ENCODE measurements at regions not wholly inside any gene's neighbourhood (a gene's known extent, or its start where the extent isn't known, plus 50 kb on each side); places are given as distances from the start of the nearest gene placed in this dataset.

DNA sequence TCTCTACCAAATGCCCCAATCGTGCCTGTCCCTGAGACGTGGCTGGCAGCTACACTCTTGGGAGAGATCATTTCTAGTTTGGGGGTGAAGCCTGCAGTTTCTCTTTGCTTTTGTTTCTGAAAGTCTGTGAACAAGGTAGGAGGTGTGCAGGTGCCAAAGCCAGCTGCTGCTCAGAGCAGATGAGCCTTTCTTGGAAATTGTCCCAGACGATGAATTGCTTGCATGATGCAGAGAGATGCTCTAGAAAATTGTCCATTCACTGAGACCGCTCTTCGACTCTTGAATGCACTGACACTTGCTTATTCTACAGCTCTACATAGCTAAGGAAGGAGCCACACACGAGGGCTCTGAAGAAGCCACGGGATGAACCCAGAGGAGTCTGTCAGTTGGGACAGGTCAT is 225.6 kb upstream of the E2F8 start:
- ChIA-PET POLR2A (no interaction called here), CTCF (no interaction called here)
- Histone ChIP-seq H3K4me3 (ENCODE audit: low read depth, low read length) (no peak overlapping the region), H3K27ac (ENCODE audit: low read depth, low read length) (no peak overlapping the region), H3K27me3 (ENCODE audit: control insufficient read depth, insufficient read depth, low read length) (peaks cover 13% of the 10 kb centered on the region), H3K9me3 (ENCODE audit: control insufficient read depth, insufficient read depth, low read length) (no peaks in the 10 kb centered on the region)
- TF ChIP-seq, protein P1, sequence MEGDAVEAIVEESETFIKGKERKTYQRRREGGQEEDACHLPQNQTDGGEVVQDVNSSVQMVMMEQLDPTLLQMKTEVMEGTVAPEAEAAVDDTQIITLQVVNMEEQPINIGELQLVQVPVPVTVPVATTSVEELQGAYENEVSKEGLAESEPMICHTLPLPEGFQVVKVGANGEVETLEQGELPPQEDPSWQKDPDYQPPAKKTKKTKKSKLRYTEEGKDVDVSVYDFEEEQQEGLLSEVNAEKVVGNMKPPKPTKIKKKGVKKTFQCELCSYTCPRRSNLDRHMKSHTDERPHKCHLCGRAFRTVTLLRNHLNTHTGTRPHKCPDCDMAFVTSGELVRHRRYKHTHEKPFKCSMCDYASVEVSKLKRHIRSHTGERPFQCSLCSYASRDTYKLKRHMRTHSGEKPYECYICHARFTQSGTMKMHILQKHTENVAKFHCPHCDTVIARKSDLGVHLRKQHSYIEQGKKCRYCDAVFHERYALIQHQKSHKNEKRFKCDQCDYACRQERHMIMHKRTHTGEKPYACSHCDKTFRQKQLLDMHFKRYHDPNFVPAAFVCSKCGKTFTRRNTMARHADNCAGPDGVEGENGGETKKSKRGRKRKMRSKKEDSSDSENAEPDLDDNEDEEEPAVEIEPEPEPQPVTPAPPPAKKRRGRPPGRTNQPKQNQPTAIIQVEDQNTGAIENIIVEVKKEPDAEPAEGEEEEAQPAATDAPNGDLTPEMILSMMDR (IDR thresholded peaks at IDR 0.05; ENCODE audit: low read depth, low read length), result no peak
- no peak for DNase-seq (ENCODE audit: low read depth, low spot score)

DNA sequence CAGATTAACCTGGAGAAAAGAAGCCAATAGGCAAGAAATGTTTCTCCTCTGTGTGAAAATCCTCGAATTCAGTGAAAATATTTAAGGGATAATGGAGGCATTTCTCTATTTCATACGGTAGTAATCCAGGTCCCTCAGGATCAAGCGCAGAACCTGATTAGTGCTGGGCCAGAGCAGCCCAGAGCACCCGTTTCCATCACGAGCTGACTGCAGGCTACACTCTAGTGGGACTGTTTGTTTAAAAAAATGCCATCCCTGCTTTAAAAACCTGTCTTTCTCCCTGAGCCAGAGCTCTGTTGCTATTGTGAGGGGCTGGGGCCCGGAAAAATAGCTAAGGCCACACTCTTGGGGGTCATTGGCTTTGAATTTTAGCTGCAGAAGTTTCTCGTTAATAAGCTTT is 223.2 kb upstream of the E2F8 start:
- Histone ChIP-seq H3K9me3 (ENCODE audit: control insufficient read depth, insufficient read depth, low read length) (no peaks in the 10 kb centered on the region), H3K27ac (ENCODE audit: low read depth, low read length) (no peak overlapping the region), H3K27me3 (ENCODE audit: control insufficient read depth, insufficient read depth, low read length) (peaks cover 22% of the 10 kb centered on the region), H3K4me3 (ENCODE audit: low read depth, low read length) (no peak overlapping the region)
- TF ChIP-seq, protein P1 (IDR thresholded peaks at IDR 0.05; ENCODE audit: low read depth, low read length), result no peak
- DNase-seq (ENCODE audit: low read depth, low spot score), result no peak
- POLR2A ChIA-PET, result no interaction called here
- CTCF ChIA-PET, result no interaction called here

DNA sequence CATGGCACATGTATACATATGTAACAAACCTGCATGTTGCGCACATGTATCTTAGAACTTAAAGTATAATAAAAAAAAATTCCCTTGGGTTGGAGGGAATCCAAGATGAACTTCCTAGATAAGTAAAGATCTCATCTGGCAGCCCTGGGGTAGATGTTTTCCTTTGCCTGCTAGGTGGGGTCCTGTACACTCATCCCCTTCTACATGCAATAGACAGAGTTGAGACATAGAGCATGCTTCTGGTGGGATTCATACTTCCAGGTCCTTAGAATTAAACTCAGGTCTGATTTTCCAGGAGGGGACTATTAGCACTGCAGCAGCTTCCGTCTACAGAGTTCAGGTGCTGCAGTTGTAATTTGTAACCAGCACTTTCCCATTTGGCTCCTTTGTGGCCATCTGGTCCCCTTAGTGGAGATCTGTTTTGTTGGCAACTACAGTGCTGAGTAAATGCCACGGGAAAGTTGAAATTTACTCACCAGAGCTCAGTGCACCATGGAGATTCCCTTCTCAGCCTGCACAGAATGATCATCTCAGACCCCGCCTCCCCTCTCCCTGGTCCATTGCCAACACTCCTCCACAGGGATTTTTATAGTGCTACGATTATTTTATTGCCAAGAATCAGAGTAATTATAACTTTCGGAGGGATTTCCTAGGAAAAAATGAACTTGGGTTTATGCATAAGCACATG is 220.1 kb upstream of the E2F8 start:
- peaks cover 16% of the 10 kb centered on the region for H3K27me3 ChIP-seq (ENCODE audit: control insufficient read depth, insufficient read depth, low read length)
- no peak overlapping the region for H3K4me3 ChIP-seq (ENCODE audit: low read depth, low read length)
- CTCF ChIA-PET, result no interaction called here
- TF ChIP-seq, protein P1 (IDR thresholded peaks at IDR 0.05; ENCODE audit: low read depth, low read length), result no peak
- H3K9me3 ChIP-seq (ENCODE audit: control insufficient read depth, insufficient read depth, low read length), result no peaks in the 10 kb centered on the region
- no peak for DNase-seq (ENCODE audit: low read depth, low spot score)
- POLR2A ChIA-PET, result no interaction called here
- H3K27ac ChIP-seq (ENCODE audit: low read depth, low read length), result no peak overlapping the region

DNA sequence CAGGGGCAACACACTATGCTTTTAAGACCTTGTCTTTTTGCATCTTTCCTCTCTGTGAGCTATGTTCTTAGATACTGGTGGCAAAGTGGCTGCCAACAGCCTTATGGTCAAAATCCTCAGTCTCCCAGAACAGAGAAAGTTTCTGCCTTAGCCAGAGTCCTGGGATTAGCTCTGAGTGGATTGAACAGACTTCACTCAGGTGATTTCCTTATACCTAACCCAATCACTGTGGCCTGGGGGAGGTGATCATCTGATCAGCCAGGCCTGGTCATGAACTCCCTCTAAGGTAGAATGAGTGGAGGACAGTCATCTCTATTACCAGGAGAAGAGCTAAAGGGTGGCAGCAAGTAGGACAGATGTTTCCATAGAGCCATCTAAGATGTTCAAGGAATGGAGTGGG is 218.5 kb upstream of the E2F8 start:
- CTCF ChIA-PET, result no interaction called here
- Histone ChIP-seq H3K9me3 (ENCODE audit: control insufficient read depth, insufficient read depth, low read length) (no peaks in the 10 kb centered on the region), H3K27ac (ENCODE audit: low read depth, low read length) (no peak overlapping the region), H3K27me3 (ENCODE audit: control insufficient read depth, insufficient read depth, low read length) (peaks cover 16% of the 10 kb centered on the region), H3K4me3 (ENCODE audit: low read depth, low read length) (no peak overlapping the region)
- TF ChIP-seq, protein P1 (IDR thresholded peaks at IDR 0.05; ENCODE audit: low read depth, low read length), result no peak
- no peak for DNase-seq (ENCODE audit: low read depth, low spot score)
- POLR2A ChIA-PET, result no interaction called here

DNA sequence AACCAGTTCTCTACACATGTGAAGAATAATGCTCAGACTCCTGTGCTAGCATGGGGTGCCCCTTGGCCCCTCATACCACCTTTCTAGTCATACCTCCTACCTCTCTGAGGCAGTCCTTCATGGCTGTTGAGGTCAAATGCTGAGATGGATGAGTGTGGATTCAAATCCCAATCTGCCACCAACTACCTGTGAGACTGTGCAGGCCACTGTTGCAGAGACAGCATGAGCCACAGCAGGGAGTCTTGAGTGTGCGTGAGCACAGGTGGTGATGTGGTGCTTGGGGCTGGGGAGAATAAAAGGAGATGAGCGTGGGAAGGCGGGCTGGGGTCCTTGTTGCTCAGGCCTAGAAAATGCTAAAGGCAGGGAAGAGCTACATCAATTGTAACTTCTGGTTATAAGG is 218.0 kb upstream of the E2F8 start:
- peaks cover 14% of the 10 kb centered on the region for H3K27me3 ChIP-seq (ENCODE audit: control insufficient read depth, insufficient read depth, low read length)
- DNase-seq (ENCODE audit: low read depth, low spot score), result no peak
- CTCF ChIA-PET, result no interaction called here
- H3K27ac ChIP-seq (ENCODE audit: low read depth, low read length), result no peak overlapping the region
- no peaks in the 10 kb centered on the region for H3K9me3 ChIP-seq (ENCODE audit: control insufficient read depth, insufficient read depth, low read length)
- POLR2A ChIA-PET, result no interaction called here
- no peak overlapping the region for H3K4me3 ChIP-seq (ENCODE audit: low read depth, low read length)
- TF ChIP-seq, protein P1 (IDR thresholded peaks at IDR 0.05; ENCODE audit: low read depth, low read length), result no peak
